Epithelial cell of proximal tubule (primary cell): ENCODE measurements at regions not wholly inside any gene's neighbourhood (a gene's known extent, or its start where the extent isn't known, plus 50 kb on each side); places are given as distances from the start of the nearest gene placed in this dataset.

Experiments
- DNase-seq: peaks from one replicate; pipeline ENCODE4 v3.0.0-alpha.2; 2011; ENCODE audit warnings: low read depth
- H3K4me3 ChIP-seq: 2 replicates; pipeline ENCODE4 v1.5.1; 2011; ENCODE audit warnings: low read depth, mild to moderate bottlenecking, low read length
- CTCF ChIP-seq: conservative IDR thresholded peaks from 2 replicates; pipeline ENCODE4 v1.5.1; 2012; ENCODE audit warnings: low read depth, mild to moderate bottlenecking, low read length

GRCh38 chr22:46085828-46086576 is 64.3 kb upstream of the PPARA start:
- no peak for DNase-seq
- TF ChIP-seq CTCF, result no peak
- peak overlapping the region; percentile 36 for H3K4me3 ChIP-seq

GRCh38 chr22:46086577-46087335 is 63.6 kb upstream of the PPARA start:
- no peak for DNase-seq
- no peak for TF ChIP-seq CTCF
- peak overlapping the region; percentile 36 for H3K4me3 ChIP-seq

GRCh38 chr22:46087336-46087690 is 63.0 kb upstream of the PPARA start:
- H3K4me3 ChIP-seq, result peak overlapping the region; percentile 8
- no peak for DNase-seq
- no peak for TF ChIP-seq CTCF

- H3K4me3 ChIP-seq, result peak overlapping the region; percentile 23
- no peak for TF ChIP-seq CTCF
- DNase-seq, result no peak
These were observed 62.5 kb upstream of the PPARA start for GRCh38 chr22:46087816-46088277.

- peak overlapping the region; percentile 23 for H3K4me3 ChIP-seq
- no peak for DNase-seq
- no peak for TF ChIP-seq CTCF
These were observed 61.6 kb upstream of the PPARA start for GRCh38 chr22:46088541-46089311.

GRCh38 chr22:46089426-46090035 is 60.8 kb upstream of the PPARA start:
- no peak for DNase-seq
- no peak overlapping the region for H3K4me3 ChIP-seq
- no peak for TF ChIP-seq CTCF
